ENCODE measurements at regions not wholly inside any gene's neighbourhood (a gene's known extent, or its start where the extent isn't known, plus 50 kb on each side); places are given as distances from the start of the nearest gene placed in this dataset.
"Not testable (repeated sequence)": the region's sequence is repeated elsewhere in the genome, so short reads cannot be mapped to it uniquely, and the experiment has no call there.

DNA sequence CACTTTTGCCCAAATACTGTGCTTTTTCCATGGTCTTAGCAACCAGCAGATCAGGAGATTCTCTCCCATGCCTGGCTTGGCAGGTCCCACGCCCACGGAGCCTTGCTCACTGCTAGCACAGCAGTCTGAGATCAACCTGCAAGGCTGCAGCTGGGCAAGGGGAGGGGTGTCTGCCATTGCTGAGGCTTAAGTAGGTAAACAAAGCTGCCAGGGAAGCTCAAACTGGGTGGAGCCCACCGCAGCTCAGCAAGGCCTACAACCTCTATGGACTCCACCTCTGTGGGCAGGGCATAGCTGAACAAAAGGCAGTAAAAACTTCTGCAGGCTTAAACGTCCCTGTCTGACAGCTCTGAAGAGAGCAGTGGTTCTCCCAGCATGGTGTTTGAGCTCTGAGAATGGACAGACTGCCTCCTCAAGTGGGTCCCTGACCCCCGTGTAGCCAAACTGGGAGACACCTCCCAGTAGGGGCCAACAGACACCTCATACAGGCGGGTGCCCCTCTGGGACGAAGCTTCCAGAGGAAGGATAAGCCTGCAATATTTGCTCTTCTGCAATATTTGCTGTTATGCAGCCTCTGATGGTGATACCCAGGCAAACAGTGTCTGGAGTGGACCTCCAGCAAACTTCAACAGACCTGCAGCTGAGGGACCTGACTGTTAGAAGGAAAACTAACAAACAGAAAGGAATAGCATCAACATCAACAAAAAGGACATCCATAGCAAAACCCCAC lies 132.8 kb upstream of the STARD13 start:
- DNase-seq: not testable (repeated sequence)

DNA sequence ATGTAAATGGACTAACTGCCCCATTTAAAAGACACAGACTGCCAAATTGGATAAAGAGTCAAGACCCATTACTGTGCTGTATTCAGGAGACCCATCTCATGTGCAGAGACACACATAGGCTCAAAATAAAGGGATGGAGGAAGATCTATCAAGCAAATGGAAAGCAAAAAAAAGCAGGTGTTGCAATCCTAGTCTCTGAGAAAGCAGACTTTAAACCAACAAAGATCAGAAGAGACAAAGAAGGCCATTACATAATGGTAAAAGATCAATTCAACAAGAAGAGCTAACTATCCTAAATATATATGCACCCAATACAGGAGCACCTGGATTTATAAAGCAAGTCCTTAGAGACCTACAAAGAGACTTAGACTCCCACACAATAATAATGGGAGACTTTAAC lies 134.6 kb upstream of the STARD13 start:
- DNase-seq: not testable (repeated sequence)

DNA sequence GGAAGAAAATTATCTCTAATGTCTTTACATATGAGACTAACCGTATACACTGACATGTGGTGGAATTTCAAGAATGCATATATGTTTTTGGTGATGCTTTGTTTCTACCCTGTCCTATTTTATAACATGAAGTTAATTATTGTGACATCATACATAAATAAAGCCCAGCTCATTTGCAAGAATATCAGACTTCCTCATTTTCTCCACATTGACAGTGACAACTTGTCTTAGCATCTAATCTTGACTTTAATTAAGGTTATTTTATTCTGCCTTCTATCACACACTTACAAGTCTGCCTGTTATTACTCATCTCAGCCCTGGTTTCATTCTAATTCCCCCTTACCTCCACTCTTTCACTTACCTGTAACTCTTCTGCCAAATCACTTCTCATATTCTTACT lies 140.6 kb upstream of the STARD13 start:
- DNase-seq: no peak

DNA sequence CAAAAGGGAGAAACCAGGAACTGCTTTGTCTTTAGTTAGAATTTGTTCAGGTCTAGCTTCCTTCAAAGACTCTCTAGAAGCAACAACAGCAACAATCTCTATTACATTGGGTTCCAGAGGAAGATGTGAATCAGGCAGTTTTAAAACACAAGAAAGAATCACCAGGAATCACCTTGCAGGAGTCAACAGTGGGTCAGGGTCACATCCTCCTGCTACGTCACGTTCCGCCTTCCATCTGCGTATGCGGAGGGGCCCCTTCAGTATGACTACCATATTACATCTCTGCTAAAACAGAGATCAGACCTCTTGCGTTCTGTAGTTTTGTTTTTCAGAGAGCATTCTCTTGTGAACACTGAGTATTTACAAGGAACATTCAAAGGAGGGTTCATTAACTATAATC lies 147.8 kb upstream of the STARD13 start:
- DNase-seq: no peak

DNA sequence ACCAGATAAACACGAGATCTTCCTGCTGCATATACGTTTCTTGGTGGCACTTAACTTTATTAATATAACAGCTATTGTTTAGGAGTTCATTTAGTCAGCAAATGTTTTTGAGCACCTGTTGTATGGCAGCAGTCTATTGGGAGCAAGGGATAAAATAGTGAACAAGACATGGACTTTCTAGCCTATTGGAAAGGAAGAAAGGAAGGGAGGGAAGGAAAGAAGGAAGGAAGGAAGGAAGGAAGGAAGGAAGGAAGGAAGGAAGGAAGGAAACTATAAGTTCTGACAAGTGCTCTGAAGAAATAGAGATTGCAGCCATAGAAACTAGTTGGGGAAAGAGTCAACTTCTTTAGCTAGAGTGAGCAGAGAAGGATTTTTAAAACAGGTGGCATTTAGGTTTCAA lies 149.1 kb upstream of the STARD13 start:
- no peak for DNase-seq

DNA sequence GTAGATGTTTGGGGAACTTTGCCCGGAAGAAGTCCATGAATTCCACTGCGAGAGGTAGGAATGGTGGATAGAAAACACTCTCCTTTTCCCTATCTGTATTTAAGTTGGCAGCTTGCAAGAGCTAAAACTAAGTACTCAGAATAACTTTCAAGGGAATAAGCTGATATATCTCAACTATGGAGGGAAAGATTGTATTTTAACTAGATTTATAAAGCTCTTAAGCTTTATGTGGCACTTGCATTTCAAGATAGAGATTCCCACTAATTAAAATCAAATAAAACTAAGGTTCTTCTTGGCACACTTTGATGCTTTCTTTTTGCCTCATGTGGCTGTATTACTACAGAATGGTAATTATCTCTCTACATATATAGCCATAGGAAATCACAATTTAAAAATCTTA lies 149.7 kb upstream of the STARD13 start:
- DNase-seq: no peak

DNA sequence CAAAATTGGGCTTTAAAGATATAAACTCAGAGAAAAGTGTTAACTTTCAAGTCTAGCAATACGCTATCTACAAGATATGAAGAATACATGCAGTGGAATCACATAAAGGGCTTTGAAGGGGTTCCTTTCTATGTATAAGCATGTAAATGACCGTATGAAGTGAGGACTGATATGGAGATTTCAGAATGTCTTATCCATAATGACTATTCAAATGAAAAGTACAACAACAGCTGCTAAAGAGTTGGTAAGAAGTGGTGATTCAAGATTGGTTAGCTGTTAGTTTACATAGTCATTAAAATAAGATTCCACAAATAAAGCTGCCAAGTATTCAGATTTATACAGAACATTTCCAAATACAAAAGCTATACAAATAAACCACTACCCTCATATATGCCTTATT lies 153.4 kb upstream of the STARD13 start:
- no peak for DNase-seq

DNA sequence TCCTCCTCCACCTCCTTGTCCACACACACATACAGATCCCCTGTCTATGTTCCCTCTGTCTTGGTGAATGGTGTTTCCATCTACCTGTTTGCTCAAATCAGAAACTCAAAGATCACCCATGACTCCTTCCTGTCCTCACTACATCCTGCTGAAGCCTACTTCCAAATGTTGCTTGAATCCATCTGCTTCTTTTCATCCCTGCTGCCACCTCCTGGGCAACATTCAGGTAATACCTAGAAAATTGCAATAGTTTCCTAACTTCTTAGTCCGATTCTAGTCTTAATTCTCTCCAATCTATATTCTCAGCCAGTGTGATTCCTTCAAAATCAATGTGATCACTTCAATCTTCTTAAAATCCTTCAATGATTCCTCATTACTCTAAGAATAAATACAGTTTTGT lies 155.5 kb upstream of the STARD13 start:
- DNase-seq: no peak

DNA sequence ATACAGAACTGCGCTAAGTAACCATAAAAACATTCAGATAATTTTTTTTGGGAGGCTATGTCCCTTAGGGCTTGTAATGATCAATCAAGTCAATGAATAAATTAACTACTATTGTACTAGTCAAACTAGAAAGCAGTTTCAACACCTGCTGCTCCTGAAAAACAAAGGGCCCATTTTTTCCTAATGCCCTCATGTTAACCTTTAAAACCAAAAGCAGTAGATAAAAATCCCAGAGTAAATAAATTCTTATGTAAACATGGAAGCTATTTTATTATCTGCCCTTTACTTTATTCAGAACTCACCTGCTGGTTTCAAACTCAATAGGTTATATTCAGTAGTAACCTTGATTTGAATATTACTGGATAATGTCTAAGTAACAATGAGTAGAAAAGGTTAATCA lies 159.5 kb upstream of the STARD13 start:
- no peak for DNase-seq

DNA sequence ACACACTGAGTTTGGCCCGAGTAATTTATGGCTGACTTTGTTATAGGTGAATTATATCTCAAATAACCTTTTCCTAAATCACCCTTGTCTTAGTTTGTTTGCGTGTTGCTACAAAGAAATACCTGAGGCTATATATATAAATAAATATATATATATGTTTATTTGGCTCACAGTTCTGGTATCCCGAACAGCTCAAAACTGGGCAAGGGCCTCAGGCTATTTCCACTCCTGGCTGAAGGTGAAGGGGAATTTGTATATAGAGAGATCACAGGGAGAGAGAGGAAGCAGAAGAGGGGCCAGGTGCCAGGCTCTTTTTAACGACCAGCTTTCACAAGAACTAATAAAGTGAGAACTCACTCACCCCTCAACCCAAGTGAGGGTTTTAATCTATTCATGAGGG lies 159.9 kb upstream of the STARD13 start:
- DNase-seq: no peak

DNA sequence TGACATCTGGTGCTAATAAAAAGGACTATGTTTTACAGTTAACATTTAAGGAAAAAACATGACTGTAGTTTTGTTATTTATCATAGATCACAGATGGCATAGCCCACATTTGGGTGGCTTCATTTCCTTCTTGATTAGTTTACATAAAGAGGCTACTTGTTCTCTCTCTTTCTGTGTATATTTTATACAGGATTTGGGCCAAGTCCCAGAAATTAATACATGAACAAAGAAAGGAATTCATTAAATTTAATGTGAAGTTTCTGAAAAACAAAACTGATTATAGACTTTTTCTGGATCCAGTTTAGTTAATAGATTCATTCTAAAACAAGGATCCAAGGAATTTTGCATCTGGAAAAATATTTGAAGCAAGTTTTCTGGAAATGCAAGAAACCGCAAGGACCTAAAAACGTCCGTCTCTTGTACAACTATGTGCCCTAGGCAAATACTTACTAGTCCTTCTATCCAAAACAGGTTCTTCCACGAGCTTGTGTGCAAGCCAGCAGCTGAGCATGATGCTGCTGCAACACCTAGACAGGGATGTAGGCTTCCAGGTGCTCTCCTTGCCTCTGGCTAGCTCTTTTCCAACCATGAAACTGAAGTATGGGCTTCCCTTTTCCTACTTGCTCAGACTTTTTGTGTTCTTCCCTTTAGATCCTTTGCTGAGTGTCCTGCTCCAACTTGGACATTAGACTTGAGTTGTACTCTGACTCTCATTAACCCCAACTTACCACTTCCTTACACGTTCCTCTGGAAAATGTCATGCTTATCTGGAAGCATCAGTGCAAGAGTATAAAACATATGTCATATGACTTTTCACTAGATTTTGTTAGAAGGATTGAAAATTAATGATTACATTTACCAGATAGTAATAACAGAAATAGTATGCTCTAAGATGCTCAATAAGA lies 161.5 kb upstream of the STARD13 start:
- DNase-seq: peak; percentile 24

DNA sequence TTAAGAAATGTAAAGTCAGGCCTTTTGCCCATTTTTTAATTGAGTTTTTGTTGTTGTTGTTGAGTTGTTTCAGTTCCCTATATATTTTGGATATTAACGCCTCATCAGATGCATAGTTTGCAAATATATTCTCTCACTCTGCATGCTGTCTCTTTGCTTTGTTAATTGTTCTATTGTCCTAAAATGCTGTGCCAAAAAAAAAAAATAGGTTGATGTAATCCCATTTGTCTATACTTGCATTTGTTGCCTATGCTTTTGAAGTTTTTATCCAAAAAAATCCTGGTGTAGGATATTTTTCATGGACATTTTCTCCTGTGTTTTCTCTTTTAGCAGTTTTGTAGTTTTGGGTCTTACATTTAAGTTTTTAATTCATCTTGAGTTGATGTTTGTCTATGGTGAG lies 163.3 kb upstream of the STARD13 start:
- DNase-seq: no peak

DNA sequence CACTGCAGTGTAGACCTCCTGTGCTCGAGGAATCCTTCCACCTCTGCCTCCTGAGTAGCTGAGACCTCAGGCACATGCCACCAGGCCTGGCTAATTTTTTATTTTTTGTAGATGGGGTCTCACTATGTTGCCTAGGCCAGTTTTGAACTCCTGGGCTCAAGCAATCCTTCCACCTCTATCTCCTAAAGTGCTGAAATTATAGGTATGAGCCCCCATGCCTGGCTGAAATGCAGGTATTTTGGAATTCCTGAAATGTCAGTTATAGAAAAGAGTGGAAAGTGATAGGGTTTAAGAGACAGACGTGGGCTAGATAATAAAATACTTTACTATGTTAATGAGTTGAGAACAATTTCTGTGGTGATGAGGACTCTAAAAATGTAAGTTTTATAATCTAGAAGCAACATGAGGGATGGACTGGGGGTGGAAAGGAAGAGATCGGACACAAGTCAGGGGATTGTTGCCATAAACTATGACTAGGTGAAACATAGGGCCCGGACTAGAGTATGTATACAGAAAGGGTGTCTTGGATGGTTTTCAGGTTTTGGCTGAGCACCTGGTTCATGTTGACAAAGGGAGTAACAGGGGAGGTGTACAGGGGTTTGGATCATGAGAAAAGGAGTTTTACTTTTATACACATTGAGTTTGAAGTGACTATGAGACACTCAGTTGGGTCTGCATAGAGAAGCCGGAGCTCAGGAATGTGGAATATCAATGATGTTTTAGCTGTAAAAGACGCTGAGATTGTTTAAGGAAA lies 165.6 kb upstream of the STARD13 start:
- no peak for DNase-seq

DNA sequence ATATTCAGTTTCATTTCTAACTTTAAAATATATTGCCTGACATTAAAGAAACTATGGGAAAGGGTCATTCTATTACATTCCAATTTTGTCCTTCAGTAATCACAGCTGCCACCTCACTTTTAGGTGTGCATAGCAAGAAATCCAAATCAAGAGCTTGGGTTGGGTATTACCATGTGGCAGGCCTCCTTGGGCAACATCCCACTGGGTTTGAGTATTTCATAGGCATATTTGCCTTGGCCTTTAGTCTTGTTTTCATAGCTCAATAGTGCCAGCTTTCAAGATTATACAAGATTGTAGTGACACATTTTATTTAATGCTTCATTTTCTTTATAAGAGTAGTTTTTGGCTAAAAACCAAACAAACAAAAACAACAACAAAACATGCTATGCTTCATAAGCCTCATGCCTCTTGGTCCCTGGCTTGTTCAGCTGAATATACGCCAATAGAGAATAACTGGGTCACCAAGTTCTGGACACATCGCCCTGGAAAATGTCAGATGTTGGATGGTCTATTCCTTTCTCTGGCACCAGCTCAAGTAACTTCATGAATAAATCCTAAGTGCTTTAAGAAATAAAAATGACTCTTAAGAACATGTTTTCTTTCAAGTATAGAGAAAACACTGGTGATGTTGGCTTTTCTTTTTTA lies 167.4 kb upstream of the STARD13 start:
- DNase-seq: peak; percentile 16

DNA sequence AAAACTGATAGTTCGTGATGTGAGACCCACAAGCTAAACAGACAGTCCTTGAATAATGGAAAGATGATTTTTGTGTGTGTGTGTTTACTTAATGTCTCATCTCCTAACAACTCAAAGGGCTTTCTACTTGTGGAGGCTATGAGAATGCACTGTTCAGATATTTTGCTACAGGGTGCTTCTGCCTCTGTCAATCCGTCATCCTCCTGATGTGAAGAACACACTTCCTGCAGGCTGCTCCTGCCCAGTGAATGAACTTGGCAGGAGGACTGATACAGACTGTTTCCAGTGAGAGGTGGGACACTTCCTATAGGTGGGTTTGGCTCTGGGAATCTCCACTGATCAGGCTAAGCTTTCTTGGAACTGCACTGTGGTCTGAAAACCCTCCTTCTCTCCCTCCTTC lies 168.4 kb upstream of the STARD13 start:
- no peak for DNase-seq

DNA sequence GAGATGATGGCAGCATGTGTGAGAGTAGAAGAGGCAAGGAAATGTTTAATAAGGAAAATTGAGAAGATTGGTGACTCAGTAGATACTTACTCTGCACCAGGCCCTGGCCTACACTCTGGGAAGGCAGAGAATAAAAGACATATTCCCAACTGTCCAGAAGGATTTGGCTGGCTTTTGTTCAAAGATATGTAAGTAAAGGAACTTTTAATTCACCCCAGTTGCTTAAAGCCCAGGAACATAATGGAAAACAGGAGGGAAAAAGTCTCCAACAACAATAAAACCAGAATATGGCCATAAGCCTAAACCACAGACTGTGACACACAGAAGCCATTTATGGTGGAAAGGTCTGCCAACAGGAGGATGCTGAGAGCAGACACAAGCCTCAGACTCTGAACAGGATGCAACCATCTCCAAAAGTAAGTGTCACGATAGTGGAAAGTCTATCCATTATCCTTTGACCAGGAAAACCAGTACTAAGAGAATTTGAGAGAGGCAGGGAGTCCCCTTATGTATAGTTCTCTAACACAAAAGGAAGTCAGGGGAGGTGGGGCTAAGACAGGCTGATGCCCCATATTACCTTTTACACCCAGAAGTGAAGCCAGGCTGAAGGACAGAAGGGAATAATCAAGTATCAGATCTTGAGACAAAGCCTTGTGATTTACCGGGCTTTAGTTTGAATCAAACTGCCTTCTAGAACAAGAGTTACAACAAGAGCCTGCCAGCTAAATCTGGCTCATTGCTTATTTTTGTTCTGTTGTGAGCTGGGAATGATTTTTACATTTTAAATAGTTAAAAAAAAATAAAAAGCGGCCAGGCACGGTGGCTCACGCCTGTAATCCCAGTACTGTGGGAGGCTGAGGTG lies 169.5 kb upstream of the STARD13 start:
- DNase-seq: no peak

DNA sequence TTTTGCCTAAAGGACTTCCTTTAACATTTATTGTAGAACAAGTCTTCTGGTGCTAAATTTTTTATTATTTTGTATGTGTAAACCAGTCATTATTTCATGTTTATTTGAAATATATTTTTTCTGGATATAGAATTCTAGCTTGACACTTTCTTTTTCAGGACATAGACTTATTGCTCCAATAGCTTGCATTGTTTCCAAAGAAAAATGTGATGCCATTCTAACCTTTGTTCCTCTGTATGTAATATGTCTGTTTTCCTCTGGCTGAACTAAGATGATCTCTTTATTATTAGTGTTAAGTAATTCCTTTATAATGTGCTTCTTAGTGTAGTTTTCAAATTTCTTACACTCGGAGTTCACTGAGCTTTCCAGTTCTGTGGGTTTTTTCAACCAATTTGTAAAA lies 174.1 kb upstream of the STARD13 start:
- DNase-seq: no peak

DNA sequence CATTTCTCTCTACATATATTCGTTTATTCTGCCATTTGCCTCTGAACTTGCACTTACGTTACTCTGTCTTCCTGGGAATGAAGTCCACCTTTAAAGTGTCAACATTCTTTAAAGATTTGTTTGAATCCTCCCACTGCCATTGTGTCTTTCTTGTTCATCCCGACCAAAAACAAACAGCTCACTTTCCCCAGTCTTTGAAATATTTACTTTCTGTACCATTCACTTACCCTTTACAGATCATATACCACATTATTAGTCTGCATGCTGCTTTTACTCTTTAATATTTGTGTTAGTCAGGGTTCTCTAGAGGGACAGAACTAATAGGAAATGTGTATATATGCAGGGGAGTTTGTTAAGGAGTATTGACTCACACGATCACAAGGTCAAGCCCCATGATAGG lies 176.6 kb upstream of the STARD13 start:
- DNase-seq: no peak

DNA sequence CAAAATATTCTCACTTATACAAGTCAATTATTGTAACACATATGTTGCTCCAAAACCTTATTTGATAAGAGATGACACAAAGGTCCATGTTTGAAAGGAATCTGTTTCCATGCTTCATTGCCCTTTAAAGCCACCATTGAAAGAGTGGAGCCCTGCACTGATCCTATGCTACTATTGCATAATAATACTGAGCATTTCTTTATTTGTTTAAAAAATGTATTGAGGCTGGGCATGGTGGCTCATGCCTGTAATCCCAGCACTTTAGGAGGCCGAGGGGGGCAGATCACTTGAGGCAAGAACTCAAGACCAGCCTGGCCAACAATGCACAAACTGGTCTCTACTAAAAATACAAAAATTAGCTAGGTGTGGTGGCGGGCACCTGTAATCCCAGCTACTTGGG lies 178.8 kb upstream of the STARD13 start:
- no peak for DNase-seq

DNA sequence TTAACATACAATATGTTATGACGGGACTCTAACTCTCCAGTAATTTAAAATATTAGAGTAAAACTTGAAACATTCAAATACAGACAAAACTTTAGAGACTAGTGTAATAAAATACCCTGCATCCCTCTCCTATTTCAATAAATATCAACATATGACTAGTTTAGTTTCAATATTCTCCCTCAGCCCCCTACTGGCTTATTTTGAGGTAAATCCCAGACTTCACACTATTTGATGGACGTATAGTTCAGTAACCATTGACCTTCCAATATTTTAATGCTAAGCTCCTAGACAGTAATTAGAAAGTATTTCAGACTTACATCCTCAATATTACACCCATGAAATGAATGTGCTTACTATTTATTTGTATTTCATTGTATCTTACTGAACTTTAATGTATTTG lies 180.7 kb upstream of the STARD13 start:
- DNase-seq: no peak

DNA sequence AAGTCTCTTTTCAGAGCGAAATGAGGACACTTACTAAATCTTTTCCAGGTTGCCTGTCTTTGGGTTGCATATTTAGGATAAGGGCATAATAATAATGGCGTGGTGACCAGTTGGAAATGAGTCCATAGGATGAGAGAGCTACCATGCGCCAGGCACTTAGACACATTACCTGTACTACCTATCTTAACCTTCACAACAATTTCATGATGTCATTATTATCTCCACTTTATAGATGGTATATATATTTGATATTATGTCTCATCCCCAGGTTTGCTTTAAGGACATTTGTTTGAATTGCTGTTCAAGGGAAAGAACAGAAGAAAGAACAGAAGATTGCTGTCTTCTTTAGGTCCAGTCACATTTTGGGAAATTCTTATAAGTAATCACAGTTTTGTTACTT lies 182.0 kb upstream of the STARD13 start:
- no peak for DNase-seq

DNA sequence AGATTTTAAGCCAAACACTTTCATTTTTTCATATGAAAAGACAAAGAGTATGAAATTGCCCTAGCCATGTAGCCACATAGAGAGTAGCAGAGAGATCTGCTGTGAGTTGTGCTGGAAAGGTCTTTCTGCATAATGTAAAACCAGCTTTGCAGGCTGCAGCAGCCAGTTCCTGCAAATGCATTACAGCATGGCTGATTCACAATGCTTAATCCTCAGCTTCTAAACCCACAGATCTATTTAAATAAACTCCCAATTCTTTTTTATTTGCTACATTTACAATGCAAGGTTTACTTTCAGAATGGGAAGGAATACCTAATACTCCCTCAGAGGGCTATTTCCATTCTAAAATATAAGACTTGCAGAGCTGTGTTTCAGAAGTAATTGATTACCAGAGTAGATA lies 185.6 kb upstream of the STARD13 start:
- DNase-seq: no peak

All from DMS79 treated with DMSO at 0.1 percent for 48 hours (cell line).